Activated T-cell treated with anti-CD3 and anti-CD28 coated beads for 1 hour (primary cell): ENCODE measurements at regions not wholly inside any gene's neighbourhood (a gene's known extent, or its start where the extent isn't known, plus 50 kb on each side); places are given as distances from the start of the nearest gene placed in this dataset.

Experiments used
- DNase-seq: peaks from one replicate; pipeline ENCODE4 v3.0.0-alpha.2; 2020; ENCODE audit warnings: low read depth

- no peak for DNase-seq
Observed at GRCh38 chr6:98546376-98546775, 288.0 kb upstream of the POU3F2 start.

- DNase-seq: no peak
Observed at GRCh38 chr6:98547151-98547550, 287.2 kb upstream of the POU3F2 start.

- DNase-seq: no peak
Observed at GRCh38 chr6:98547634-98548033, 286.7 kb upstream of the POU3F2 start.

GRCh38 chr6:98548301-98548700, 286.1 kb upstream of the POU3F2 start:
- no peak for DNase-seq

- no peak for DNase-seq
Observed at GRCh38 chr6:98560418-98560817, 274.0 kb upstream of the POU3F2 start.

- DNase-seq: no peak
Observed at GRCh38 chr6:98560841-98561240, 273.5 kb upstream of the POU3F2 start.

GRCh38 chr6:98566126-98566525, 268.2 kb upstream of the POU3F2 start:
- DNase-seq: no peak

GRCh38 chr6:98572579-98572978, 261.8 kb upstream of the POU3F2 start:
- DNase-seq: no peak

- DNase-seq: no peak
Observed at GRCh38 chr6:98574984-98575383, 259.4 kb upstream of the POU3F2 start.

- DNase-seq: no peak
Observed at GRCh38 chr6:98576791-98577190, 257.6 kb upstream of the POU3F2 start.

GRCh38 chr6:98578016-98578415, 256.4 kb upstream of the POU3F2 start:
- DNase-seq: no peak

- no peak for DNase-seq
Observed at GRCh38 chr6:98579079-98579478, 255.3 kb upstream of the POU3F2 start.

- DNase-seq: no peak
Observed at GRCh38 chr6:98579941-98580340, 254.4 kb upstream of the POU3F2 start.

GRCh38 chr6:98581705-98582104, 252.7 kb upstream of the POU3F2 start:
- no peak for DNase-seq

- DNase-seq: no peak
Observed at GRCh38 chr6:98583506-98583905, 250.9 kb upstream of the POU3F2 start.

- DNase-seq: no peak
Observed at GRCh38 chr6:98586163-98586562, 248.2 kb upstream of the POU3F2 start.

GRCh38 chr6:98587555-98587954, 246.8 kb upstream of the POU3F2 start:
- no peak for DNase-seq

- DNase-seq: no peak
Observed at GRCh38 chr6:98589536-98589935, 244.8 kb upstream of the POU3F2 start.

- no peak for DNase-seq
Observed at GRCh38 chr6:98590136-98590681, 244.2 kb upstream of the POU3F2 start.

- DNase-seq: no peak
Observed at GRCh38 chr6:98590997-98591396, 243.4 kb upstream of the POU3F2 start.

- DNase-seq: no peak
Observed at GRCh38 chr6:98593676-98594075, 240.7 kb upstream of the POU3F2 start.

- DNase-seq: no peak
Observed at GRCh38 chr6:98601716-98602115, 232.7 kb upstream of the POU3F2 start.

GRCh38 chr6:98605705-98606104, 228.7 kb upstream of the POU3F2 start:
- DNase-seq: no peak

- no peak for DNase-seq
Observed at GRCh38 chr6:98627129-98627775, 207.1 kb upstream of the POU3F2 start.
